Astrocyte (in vitro differentiated cells and primary cell): ENCODE measurements at regions not wholly inside any gene's neighbourhood (a gene's known extent, or its start where the extent isn't known, plus 50 kb on each side); places are given as distances from the start of the nearest gene placed in this dataset.
"Not testable (repeated sequence)": the region's sequence is repeated elsewhere in the genome, so short reads cannot be mapped to it uniquely, and the experiment has no call there.

ENCODE experiments used
- DNase-seq: peaks from one replicate; pipeline ENCODE4 v3.0.0-alpha.2; 2010; ENCODE audit warnings: low read depth
- FAIRE-seq: peaks from 2 replicates; lab custom pipeline; 2011; peaks lifted over from hg19 to GRCh38; lab: Jason Lieb, UNC
- H2AFZ ChIP-seq: 2 replicates; pipeline ENCODE4 v1.6.0; 2012; ENCODE audit warnings: low read depth, low read length, inconsistent platforms
- H3K27ac ChIP-seq: 2 replicates; pipeline ENCODE4 v1.5.1; 2011; ENCODE audit warnings: low read depth, low read length, inconsistent platforms
- H3K27me3 ChIP-seq: 2 replicates; pipeline ENCODE4 v1.6.0; 2011; ENCODE audit warnings: low read length, inconsistent platforms; ENCODE audit not compliant: insufficient read depth
- H3K36me3 ChIP-seq: 2 replicates; pipeline ENCODE4 v1.5.1; 2011; ENCODE audit warnings: low read length, inconsistent platforms; ENCODE audit not compliant: insufficient read depth
- H3K4me1 ChIP-seq: 2 replicates; pipeline ENCODE4 v1.5.1; 2011; ENCODE audit warnings: low read length, inconsistent platforms; ENCODE audit not compliant: insufficient read depth
- H3K4me2 ChIP-seq: 2 replicates; pipeline ENCODE4 v1.6.0; 2012; ENCODE audit warnings: low read length, inconsistent platforms
- H3K4me3 ChIP-seq: 2 replicates; pipeline ENCODE4 v1.5.1; 2011; ENCODE audit warnings: low read depth, mild to moderate bottlenecking, low read length, inconsistent platforms; ENCODE audit not compliant: insufficient read depth
- H3K79me2 ChIP-seq: 2 replicates; pipeline ENCODE4 v1.6.0; 2012; ENCODE audit warnings: mild to moderate bottlenecking, low read length, inconsistent platforms; ENCODE audit not compliant: insufficient read depth
- H3K9ac ChIP-seq: 2 replicates; pipeline ENCODE4 v1.6.0; 2012; ENCODE audit warnings: mild to moderate bottlenecking, low read length, inconsistent platforms
- H3K9me3 ChIP-seq: 2 replicates; pipeline ENCODE4 v1.5.1; 2012; ENCODE audit warnings: low read depth, mild to moderate bottlenecking, low read length, inconsistent platforms; ENCODE audit not compliant: insufficient read depth
- H4K20me1 ChIP-seq: 2 replicates; pipeline ENCODE4 v1.6.0; 2012; ENCODE audit warnings: low read length, inconsistent platforms; ENCODE audit not compliant: insufficient read depth
- H3K27ac Mint-ChIP-seq: one replicate; pipeline ENCODE4 v1.8.0; 2021; ENCODE audit warnings: mild to moderate bottlenecking, mixed read lengths; ENCODE audit not compliant: unreplicated experiment
- H3K27me3 Mint-ChIP-seq: one replicate; pipeline ENCODE4 v1.8.0; 2021; ENCODE audit warnings: low read depth, mixed read lengths; ENCODE audit not compliant: unreplicated experiment
- H3K36me3 Mint-ChIP-seq: one replicate; pipeline ENCODE4 v1.8.0; 2021; ENCODE audit warnings: low read depth, mixed read lengths; ENCODE audit not compliant: unreplicated experiment
- H3K4me1 Mint-ChIP-seq: one replicate; pipeline ENCODE4 v1.8.0; 2021; ENCODE audit warnings: low read depth, mixed read lengths; ENCODE audit not compliant: unreplicated experiment
- H3K4me3 Mint-ChIP-seq: one replicate; pipeline ENCODE4 v1.8.0; 2021; ENCODE audit warnings: mild to moderate bottlenecking, moderate library complexity, mixed read lengths; ENCODE audit not compliant: unreplicated experiment
- H3K9me3 Mint-ChIP-seq: one replicate; pipeline ENCODE4 v1.8.0; 2021; ENCODE audit warnings: mild to moderate bottlenecking, mixed read lengths; ENCODE audit not compliant: unreplicated experiment
- EZH2 ChIP-seq: IDR thresholded peaks from 2 replicates; pipeline ENCODE4 v1.6.1; 2012; ENCODE audit warnings: mild to moderate bottlenecking, low read length, inconsistent platforms; ENCODE audit not compliant: insufficient read depth
- TF ChIP-seq, protein P1 (sequence below): IDR thresholded peaks from 2 replicates; pipeline ENCODE4 v1.5.1; 2011; ENCODE audit warnings: low read depth, mild to moderate bottlenecking, inconsistent platforms, low read length, moderate library complexity; ENCODE audit not compliant: insufficient read depth

- no peak overlapping the region for H3K4me3 Mint-ChIP-seq
These were observed 265.6 kb upstream of the C9orf72 start for GRCh38 chr9:27838876-27839275.

DNA sequence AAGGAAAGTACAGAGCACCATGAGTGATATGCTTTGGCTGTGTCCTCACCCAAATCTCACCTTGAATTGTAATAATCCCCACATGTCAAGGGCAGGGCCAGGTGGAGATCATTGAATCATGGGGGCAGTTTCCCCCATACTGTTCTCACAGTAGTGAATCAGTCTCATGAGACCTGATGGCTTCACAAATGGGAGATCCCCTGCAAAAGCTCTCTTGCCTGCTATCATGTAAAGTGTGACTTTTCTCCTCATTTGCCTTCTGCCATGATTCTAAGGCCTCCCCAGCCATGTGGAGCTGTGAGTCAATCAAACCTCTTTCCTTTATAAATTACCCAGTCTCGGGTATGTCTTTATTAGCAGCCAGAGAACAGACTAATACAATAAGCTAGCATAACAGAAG, 266.5 kb upstream of the C9orf72 start:
- H3K79me2 ChIP-seq, H3K4me3 Mint-ChIP-seq, H3K9ac ChIP-seq, H3K36me3 ChIP-seq, H3K27ac ChIP-seq, FAIRE-seq, H2AFZ ChIP-seq, H3K4me1 Mint-ChIP-seq, H3K27ac Mint-ChIP-seq, H4K20me1 ChIP-seq, H3K27me3 ChIP-seq, DNase-seq, H3K9me3 Mint-ChIP-seq, H3K4me2 ChIP-seq, H3K36me3 Mint-ChIP-seq, H3K9me3 ChIP-seq, H3K4me3 ChIP-seq, H3K4me1 ChIP-seq, H3K27me3 Mint-ChIP-seq: not testable (repeated sequence)

More at GRCh38 chr9:27838876-27839275, 265.6 kb upstream of the C9orf72 start:
- TF ChIP-seq EZH2 = no peak
- TF ChIP-seq, protein P1, sequence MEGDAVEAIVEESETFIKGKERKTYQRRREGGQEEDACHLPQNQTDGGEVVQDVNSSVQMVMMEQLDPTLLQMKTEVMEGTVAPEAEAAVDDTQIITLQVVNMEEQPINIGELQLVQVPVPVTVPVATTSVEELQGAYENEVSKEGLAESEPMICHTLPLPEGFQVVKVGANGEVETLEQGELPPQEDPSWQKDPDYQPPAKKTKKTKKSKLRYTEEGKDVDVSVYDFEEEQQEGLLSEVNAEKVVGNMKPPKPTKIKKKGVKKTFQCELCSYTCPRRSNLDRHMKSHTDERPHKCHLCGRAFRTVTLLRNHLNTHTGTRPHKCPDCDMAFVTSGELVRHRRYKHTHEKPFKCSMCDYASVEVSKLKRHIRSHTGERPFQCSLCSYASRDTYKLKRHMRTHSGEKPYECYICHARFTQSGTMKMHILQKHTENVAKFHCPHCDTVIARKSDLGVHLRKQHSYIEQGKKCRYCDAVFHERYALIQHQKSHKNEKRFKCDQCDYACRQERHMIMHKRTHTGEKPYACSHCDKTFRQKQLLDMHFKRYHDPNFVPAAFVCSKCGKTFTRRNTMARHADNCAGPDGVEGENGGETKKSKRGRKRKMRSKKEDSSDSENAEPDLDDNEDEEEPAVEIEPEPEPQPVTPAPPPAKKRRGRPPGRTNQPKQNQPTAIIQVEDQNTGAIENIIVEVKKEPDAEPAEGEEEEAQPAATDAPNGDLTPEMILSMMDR = no peak
- no peak overlapping the region for H3K9ac ChIP-seq
- FAIRE-seq (no peak), DNase-seq (no peak)
- Mint-ChIP-seq H3K4me1 (peaks cover 8% of the 10 kb centered on the region), H3K27ac (no peak overlapping the region), H3K9me3 (no peaks in the 10 kb centered on the region), H3K36me3 (no peaks in the 10 kb centered on the region), H3K27me3 (peaks cover 5% of the 10 kb centered on the region)
- no peak overlapping the region for H3K27ac ChIP-seq
- no peaks in the 10 kb centered on the region for H3K4me1 ChIP-seq
- H3K27me3 ChIP-seq = no peaks in the 10 kb centered on the region
- H4K20me1 ChIP-seq = no peaks in the 10 kb centered on the region
- no peak overlapping the region for H2AFZ ChIP-seq
- no peak overlapping the region for H3K4me2 ChIP-seq
- no peaks in the 10 kb centered on the region for H3K36me3 ChIP-seq
- no peaks in the 10 kb centered on the region for H3K9me3 ChIP-seq
- no peaks in the 10 kb centered on the region for H3K79me2 ChIP-seq
- H3K4me3 ChIP-seq = no peak overlapping the region

- H3K27ac Mint-ChIP-seq = no peak overlapping the region
- H4K20me1 ChIP-seq = no peaks in the 10 kb centered on the region
- H3K4me2 ChIP-seq = no peak overlapping the region
- no peaks in the 10 kb centered on the region for H3K36me3 ChIP-seq
- peaks cover 8% of the 10 kb centered on the region for H3K4me1 Mint-ChIP-seq
- H3K4me3 ChIP-seq = no peak overlapping the region
- H3K4me3 Mint-ChIP-seq = no peak overlapping the region
- no peak for FAIRE-seq
- no peaks in the 10 kb centered on the region for H3K9me3 Mint-ChIP-seq
- TF ChIP-seq, protein P1 = no peak
- TF ChIP-seq EZH2 = no peak
- H3K27me3 Mint-ChIP-seq = peaks cover 17% of the 10 kb centered on the region
- no peaks in the 10 kb centered on the region for H3K4me1 ChIP-seq
- H3K36me3 Mint-ChIP-seq = no peaks in the 10 kb centered on the region
- H3K27ac ChIP-seq = no peak overlapping the region
- DNase-seq = no peak
- no peak overlapping the region for H3K9ac ChIP-seq
- H2AFZ ChIP-seq = no peak overlapping the region
- H3K9me3 ChIP-seq = no peaks in the 10 kb centered on the region
- H3K79me2 ChIP-seq = no peaks in the 10 kb centered on the region
- no peaks in the 10 kb centered on the region for H3K27me3 ChIP-seq
These were observed 271.5 kb upstream of the C9orf72 start for GRCh38 chr9:27844797-27845196.
